ENCODE measurements at regions not wholly inside any gene's neighbourhood (a gene's known extent, or its start where the extent isn't known, plus 50 kb on each side); places are given as distances from the start of the nearest gene placed in this dataset.

GRCh38 chr10:29140991-29141390, 147.9 kb upstream of the LYZL1 start:
- TF ChIP-seq CTCF (IDR thresholded peaks at IDR 0.05; ENCODE audit: low read length): no peak
- no peak for TF ChIP-seq EZH2 (IDR thresholded peaks at IDR 0.05; ENCODE audit: borderline replicate concordance, low read length)

All from OCI-LY1 (cell line).